DND-41 (cell line): ENCODE measurements at regions not wholly inside any gene's neighbourhood (a gene's known extent, or its start where the extent isn't known, plus 50 kb on each side); places are given as distances from the start of the nearest gene placed in this dataset.

Experiments
- CTCF ChIP-seq: IDR thresholded peaks from 2 replicates; pipeline ENCODE4 v1.5.1; 2012; ENCODE audit warnings: borderline replicate concordance, low read length, moderate library complexity, mild to moderate bottlenecking; ENCODE audit not compliant: poor library complexity, severe bottlenecking; ENCODE audit errors: extremely low read depth
- EZH2 ChIP-seq: IDR thresholded peaks from 3 replicates; pipeline ENCODE4 v1.6.1; 2012; ENCODE audit warnings: borderline replicate concordance, low read depth, mild to moderate bottlenecking, moderate library complexity, low read length, inconsistent platforms; ENCODE audit not compliant: severe bottlenecking

- no peak for TF ChIP-seq CTCF
- no peak for TF ChIP-seq EZH2
These were observed 61.5 kb upstream of the EED start for GRCh38 chr11:86182976-86183584.
